HK-2 (cell line): ENCODE measurements at regions not wholly inside any gene's neighbourhood (a gene's known extent, or its start where the extent isn't known, plus 50 kb on each side); places are given as distances from the start of the nearest gene placed in this dataset.

ENCODE experiments used
- DNase-seq: peaks from one replicate; pipeline ENCODE4 v3.0.0-alpha.2; 2018; ENCODE audit not compliant: unreplicated experiment

DNA sequence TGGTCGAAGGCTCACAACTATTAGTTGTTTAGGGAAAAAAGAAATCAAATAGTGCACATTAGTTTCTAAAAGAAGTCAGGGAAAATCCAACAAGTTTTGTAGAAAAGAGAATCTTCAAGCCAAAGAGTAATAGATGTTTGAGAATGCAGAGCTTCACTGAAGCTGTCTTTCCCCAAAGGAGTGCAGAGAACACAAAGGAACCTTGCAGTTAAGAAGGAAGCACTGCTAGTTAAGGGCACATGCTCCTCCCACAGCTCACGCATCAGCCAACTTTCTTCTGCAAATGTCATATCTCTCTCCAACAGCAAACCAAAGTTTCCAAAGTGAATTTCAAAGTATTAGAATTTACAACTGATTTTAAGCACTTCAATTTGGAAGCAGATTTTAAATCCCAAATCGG lies 116.4 kb upstream of the FST start:
- no peak for DNase-seq

DNA sequence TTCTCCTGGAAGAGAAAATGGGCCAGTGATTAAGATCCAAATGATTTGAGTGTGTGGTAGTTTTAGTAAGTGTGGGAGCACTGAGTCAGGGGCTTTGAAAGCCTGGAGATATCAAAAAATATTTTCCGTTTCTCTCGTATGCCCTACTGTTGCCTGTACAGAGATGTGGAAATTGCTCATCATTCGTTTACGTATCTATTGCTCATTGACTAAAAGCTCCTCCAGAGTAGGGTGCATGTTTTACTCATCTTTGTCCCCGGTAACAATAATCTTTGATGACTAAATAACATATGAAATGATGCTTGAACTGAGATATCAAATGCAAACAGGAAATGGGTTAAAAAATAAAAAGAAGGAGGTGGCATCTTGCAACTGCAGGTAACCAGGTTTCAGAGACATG lies 114.2 kb upstream of the FST start:
- DNase-seq = no peak

DNA sequence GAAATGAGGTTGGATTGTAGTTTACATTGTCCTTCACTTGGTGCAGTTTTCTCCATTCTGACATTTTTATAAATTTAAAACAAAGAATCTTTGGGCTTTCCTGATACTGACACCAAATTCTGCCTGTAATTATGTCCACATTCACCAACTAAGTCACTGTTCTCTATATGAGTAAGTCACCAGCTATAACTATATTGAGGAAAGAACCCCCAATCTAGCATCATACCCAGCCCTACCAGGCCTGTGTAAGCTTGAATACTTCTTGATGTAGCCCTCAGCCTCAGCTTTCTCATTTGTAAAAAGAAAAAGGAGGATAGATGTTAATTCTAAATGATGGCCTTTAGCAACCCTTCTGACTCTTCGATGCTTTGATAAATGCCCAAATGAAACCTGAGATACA lies 112.7 kb upstream of the FST start:
- no peak for DNase-seq

DNA sequence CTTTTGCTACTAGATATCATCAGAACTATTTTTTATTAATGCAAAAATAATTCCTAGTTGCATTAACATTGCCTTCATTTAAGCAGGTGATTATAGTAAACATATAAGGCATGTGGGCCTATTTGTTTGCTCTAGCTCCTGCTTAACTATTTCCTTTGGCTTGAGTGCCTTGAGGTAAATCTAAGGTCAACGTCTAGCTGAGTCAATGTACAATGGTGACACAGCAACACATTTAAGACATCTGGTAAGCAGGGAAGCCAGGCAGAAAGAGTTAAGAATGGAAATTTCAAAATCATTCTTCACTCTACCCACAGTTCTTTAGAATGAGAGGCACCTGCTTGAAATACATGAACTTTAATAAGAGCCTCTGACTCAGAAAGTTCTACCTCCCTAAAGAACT lies 111.9 kb upstream of the FST start:
- no peak for DNase-seq

DNA sequence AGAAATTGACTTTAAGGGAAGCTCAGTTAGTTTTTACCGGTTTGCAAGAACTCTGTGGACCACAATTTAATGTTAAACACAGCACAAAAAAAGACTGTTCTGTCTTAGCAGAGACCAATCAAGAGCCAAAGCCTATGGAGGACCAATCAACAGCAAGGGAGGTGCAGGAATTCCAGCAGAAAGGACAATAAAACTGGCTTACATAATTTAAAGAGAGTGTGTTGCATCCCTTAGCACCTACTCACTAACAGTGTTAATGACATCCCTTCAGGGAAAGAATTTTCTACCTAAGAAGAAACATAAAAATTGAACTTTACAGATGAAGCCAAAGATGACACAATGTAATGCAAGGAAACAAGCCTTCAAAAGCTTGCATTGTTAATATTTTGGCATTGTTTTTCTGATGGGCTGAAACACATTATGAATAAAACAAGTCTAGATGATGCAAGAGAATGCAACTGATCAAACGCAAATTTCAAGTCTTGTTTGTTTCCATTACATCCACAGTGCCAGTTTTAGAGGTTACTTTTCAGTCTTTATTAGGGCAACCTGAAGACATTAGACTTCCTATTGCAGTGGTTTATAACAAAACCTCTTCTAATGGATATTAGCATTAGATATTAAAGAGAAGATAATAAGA lies 111.3 kb upstream of the FST start:
- DNase-seq = no peak

DNA sequence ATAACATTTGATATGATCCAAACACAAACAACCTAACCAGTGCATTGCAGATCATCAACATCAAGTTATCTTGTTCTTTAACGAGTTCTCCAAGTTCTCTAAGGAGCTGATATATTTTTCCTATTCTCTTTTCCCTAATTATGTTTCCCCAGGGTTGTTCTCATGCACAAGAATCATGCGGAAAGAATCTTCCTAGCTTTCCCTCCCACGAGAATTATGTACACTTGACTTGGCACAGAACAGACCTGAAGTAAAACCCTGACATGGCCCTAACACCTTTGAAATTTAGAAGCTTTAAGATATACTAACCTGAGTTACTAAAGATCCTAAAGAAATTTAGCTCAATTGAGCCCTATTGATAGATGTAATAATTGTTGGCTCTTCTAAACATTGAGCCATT lies 110.7 kb upstream of the FST start:
- DNase-seq = no peak

DNA sequence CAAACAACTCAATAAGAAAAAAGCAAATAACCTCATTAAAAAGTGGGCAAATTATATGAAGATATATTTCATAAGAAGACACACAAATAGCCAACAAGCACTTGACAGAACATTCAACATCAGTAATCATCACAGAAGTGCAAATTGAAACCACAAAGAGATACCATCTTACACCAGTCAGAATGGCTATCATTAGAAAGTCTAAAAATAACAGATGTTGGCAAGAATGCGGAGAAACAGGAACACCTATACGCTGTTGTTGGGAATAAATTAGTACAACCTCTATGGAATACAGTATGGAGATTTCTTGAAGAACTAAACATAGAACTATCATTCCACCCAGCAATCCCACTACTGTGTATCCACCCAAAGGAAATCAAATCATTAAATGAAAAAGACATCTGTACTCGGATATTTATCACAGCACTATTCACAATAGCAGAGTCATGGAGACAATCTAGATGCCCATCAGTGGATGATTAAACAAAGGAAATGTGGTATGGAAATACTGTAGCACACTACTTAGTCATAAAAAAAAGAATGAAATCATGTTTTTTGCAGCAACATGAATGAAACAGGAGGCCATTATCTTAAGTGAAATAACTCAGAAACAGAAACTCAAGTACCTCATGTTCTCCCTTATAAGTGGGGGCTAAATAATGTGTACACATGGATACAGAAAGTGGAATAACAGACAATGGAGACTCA lies 106.8 kb upstream of the FST start:
- no peak for DNase-seq

DNA sequence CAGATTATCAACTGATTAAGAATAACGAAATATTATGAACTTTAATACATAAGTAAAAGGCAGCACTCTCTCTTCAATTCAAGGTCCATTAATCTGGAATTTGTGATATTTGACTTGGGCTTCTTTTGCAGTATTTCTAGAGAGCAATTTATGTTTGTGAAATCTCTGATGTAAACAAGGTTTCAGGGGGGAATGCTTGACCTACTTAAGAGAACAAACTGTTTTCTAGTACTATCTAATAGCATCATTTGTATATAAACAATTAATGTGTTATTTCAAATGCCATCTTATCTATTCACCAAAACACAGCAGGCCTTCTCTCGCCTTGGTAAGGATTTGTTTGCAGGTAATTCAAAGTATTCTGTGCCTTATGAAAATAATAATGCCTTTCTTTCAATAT lies 103.6 kb upstream of the FST start:
- DNase-seq = no peak

DNA sequence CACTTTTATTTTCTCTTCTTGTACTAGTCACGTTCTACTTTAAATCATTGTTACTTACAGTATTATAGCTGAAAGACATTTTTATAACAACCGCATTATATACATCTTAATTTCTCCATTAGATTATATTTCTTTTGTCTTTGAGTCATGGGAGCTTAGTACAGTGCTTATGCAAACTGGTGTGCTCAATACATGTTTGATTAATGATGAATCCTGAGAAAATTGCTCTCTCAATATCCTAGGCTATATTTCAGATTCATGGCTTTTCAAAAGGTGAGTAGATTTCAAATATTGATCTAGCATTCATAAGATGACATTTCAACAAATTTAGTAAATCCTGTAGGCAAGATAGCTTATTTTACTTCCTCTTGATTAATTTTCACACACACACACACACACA lies 102.2 kb upstream of the FST start:
- DNase-seq = no peak

DNA sequence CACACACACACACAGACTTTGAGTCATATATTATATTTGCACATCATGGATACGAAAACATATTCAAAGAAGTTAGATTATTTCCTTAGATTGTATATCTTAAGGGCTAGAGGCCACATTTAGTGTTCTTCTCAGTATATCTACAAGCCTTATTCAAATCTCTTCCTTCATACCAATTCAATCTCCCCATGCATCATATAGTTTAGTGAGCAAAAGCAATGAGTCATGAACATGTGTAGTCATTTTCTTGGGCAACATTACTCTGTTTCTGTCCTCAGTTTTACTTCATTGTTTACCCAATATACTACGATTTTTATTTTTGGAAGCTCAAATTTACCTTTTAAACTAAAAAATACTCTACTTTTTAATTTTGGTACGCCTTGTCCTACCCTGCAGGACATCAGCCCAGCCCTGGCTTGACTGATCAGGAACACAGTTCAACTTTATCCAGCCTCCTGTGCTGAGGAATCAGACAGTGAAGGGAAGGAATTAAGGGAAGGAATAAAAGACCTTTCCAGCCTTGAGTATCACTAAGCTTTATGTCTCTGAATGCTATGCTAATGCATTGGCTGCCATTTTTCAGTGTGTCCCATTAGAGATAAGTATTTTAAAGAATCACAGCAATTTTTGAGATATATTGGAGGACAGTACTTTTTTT lies 101.7 kb upstream of the FST start:
- no peak for DNase-seq

DNA sequence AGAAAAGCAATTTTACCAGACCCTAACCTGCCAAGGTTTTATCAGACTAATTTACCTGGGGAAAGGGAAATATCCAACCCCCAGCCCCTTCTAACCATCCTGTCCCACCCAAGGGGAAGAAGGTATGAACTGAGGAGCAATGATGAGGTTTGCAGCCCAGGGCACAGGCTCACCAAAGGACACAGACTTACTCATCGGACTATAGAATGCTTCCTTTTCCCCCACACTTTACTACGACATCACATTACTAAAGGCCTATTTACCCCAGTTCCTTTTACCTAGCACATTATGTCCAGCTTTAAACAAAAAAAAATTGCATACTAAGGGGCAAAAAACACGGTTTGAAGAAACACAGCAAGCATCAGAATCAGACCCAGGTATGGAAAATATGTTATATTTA lies 94.1 kb upstream of the FST start:
- no peak for DNase-seq

DNA sequence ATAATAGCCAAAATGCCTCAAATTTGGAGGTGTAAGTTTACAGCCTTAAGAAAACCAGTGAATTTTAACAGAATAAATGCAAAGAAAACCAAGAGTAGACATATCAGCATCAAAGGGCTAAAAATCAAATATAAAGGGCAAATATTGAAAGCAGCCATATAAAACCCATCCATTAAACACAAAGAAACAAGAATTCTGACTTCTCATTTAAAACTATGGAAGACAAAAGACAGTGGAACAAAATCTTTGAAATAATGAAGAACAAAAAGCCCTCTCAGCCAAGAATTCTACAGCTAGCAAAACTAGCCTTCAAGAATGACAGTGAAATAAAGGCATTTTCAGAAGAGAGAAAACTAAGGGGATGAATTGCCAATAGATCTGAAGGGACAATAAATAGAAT lies 91.3 kb upstream of the FST start:
- DNase-seq = no peak

DNA sequence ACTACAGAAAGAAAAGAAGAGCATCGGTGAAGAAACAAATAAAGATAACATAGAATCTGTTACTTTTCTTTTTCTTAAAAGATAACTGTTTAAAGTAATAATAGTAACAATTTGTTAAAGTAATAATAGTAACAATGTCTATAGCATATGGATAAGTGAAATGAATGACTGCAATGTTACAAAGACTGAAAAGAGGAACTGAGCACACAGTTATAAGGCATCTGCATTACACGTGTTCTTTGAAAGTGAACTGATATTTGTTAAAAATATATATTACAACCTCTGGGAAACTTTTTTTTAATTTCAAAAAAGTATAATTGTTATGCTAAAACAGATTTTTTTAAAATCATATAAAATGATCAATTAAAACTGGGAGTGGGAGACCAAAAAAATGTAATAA lies 88.4 kb upstream of the FST start:
- DNase-seq = no peak

DNA sequence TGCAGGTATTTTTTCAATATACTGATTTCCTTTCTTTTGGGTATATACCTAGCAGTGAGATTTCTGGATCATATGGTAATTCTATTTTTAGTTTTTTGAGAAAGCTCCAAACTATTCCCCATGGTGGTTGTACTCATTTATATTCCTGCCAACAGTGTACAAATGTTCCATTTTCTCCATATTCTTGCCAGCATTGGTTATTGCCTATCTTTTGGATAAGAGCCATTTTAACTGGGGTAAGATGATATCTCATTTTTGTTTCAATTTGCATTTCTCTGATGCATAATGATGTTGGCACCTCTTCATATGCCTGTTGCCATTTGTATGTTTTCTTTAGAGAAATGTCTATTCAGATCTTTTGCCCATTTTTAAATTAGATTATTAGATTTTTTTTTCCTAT lies 85.6 kb upstream of the FST start:
- DNase-seq = no peak

DNA sequence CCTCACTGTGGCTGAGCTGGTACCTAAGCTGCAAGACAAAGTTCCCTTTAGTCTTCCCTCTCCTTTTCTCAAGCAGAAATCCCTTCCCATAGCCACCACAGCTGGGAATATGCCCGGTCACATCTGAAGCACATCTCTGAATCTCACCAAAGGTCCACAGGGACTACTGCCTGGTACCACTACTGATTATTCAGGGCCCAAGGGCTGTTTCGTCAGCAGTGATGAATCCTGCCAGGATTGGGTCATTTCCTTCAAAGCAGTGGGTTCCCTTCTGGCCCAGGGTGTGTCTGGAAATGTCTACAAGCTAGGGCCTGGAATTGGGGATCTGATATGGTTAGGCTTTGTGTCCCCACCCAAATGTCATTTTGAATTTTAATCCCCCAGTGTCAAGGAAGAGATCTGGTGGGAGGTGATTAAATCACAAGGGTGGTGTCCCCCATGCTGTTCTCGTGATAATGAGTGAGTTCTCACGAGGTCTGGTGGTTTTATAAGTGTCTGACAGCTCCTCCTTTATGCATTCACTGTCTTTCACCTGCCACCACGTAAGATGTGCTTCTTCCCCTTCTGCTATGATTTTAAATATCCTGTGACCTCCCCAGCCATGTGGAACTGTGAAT lies 83.2 kb upstream of the FST start:
- DNase-seq = no peak

DNA sequence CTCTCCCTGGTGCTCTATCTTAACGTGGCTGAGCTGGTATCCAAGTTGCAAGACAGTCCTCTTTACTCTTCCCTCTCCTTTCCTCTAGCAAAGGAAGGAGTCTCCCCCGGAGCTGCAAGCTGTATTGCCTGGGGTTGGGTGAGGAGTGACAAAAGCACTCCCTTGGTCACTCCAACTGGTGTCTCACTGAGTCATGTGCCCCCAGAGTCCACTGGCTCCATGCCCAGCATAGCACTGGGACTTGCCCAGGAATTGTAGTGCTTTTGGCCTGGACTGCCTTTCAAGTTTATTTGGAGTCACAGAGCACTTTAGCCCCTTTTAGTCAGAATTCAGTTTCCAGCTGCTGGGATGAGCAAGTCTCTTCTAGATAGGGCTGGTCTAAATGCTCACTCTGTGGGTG lies 82.6 kb upstream of the FST start:
- peak; percentile 17 for DNase-seq

DNA sequence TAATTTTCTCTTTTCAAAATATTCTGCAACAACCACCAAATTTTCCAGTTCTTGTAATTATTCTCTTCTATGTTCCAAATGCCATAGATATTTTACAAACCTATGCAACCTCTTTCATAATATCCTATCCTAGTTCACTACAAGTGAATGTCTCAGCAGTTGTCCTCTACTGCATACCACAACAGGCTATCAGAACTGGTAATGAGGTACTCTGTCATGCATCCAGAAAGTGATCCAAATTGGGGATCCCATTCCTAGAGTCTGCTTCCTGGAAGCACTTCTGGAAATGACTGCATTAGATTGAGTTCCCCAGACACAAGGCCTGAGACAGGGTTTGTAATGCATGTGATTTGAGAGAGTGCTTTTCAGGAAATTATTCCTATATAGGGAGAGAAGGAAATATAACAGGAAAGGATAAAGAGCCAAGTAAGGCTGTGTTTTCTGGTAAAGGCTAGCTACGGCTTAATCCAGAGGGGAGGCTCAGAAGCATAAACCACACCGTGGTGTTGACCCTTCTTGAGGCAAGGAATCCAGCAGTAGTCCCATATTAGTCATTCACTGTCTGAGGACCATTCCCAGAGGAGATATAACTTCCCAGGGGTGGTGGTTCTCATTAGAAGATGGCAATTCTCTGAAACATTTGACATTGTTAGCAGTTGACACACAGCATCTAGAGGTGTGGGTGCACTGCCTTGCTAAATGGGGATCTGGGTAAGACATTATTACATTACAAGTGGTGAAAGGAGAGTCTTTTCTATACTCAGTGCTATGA lies 80.3 kb upstream of the FST start:
- DNase-seq = no peak

DNA sequence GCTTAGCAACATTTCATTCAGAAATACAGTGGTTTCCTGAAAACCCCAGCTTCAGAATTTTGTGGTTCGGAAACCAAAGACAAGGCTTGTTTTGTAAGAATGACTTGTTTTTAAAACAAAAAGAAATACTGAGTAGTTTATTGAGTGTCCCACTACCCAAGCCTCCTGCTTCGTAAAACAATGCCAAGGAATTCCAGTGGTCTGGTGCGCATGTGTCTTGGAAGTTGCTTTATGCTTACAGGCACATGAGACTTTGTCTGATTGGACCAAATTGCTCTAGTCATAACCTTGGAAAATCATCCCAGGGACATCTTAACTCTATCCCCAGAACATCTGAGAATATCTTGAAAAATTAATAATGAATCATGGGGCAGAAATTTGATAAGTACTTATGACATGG lies 77.1 kb upstream of the FST start:
- no peak for DNase-seq

DNA sequence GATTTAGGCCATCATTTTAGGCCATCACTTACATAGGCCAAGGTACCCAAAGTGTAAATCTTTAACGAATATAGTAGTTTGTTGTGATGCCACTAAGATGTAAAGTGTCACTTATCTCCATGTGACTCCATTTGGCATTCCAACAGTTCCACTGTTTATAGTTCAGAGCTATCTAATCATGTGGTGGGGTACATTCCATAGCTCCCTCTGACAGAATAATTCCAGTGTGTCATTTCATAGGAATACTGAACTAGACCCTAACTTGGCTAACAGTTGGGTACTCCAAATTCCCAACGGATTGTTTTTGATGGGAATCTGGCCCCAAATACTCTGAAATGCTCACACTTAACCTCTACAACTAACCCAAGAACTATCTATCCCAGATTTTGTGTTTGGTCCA lies 76.7 kb upstream of the FST start:
- DNase-seq = no peak

DNA sequence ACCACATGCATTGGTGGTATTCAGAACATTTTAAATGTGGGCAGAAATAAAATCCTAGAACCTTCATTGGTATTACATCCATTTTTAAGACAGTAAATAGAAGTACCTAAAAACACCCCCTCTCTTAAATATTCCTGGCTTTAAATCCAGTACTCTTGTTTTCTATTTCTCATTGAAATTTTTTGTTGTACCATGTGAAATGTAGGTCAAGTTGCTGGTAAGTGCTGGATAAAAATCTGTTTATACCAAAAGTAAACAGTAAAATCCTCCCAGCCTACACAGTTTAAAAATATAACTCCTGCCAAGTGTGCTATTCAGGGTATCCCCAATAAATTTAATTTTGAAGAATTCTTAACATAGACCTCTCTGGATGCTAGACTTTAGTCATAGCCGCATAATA lies 75.0 kb upstream of the FST start:
- no peak for DNase-seq

DNA sequence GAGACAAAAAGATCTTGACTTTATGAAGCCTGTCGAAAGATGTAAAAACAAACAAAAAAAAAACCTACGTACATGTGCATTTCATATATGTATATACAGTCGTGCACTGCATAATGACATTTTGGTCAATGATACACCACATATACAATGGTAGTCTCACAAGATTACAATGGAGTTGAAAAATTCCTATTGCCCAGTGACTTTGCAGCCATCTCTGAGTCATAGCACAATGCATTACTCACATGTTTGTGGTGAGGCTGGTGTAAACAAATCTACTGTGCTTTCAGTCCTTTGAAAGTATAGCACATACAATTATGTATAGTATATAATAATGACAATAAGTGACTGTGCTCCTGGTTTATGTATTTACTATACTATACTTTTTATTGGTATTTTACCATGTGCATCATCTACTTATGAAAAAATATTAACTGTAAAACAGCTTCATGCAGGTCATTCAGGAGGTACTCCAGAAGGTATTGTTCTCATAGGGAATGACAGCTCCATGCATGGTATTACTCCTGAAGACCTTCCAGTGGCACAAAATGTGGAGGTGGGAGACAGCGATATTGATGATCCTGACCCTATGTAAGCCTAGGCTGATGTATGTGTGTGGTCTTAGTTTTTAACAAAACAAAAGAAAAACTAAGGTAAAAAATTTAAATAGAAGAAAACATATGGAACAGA lies 73.7 kb upstream of the FST start:
- no peak for DNase-seq

DNA sequence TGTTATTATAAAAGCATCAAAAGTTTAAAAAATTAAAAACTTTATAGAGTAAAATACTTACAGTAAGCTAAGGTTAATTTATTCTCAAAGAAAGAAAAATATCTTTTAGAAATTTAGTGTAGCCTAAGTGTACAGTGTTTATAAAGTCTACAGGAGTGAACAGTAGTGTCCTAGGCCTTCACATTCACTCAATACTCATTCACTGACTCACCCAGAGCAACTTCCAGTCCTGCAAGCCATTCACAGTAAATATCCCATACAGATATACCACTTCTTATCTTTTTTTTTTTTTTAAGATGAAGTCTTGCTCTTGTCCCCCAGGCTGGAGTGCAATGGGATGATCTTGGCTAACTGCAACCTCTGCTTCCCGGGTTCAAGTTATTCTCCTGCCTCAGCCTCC lies 73.1 kb upstream of the FST start:
- no peak for DNase-seq
